HG02970 (cell line): ENCODE measurements at regions not wholly inside any gene's neighbourhood (a gene's known extent, or its start where the extent isn't known, plus 50 kb on each side); places are given as distances from the start of the nearest gene placed in this dataset.

Source experiments
- ATAC-seq: cut with Tn5 transposase; IDR thresholded peaks from one replicate; pipeline ENCODE4 v1.9.1; 2021; ENCODE audit warnings: mild to moderate bottlenecking, moderate library complexity, moderate number of reproducible peaks; ENCODE audit not compliant: unreplicated experiment, low FRiP score

DNA sequence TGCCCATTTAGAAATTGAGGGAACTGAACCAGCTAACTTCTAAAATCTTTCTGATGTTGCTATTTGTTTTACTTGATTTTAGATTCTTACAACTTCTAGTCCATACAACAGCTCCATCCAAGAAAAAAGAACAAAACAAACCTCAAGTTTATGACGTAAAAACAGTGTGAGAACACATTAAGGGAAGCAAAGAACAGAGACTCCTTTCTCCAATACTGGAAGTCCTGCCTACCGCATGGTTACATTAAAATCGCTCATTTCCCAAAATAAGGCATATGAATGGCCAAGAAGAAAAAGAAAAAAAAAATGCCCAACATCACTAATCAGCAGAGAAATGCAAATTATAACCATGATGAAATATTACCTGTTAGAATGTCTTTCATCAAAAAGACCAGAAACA is 110.0 kb downstream of the TRIB2 start:
- no peak for ATAC-seq

DNA sequence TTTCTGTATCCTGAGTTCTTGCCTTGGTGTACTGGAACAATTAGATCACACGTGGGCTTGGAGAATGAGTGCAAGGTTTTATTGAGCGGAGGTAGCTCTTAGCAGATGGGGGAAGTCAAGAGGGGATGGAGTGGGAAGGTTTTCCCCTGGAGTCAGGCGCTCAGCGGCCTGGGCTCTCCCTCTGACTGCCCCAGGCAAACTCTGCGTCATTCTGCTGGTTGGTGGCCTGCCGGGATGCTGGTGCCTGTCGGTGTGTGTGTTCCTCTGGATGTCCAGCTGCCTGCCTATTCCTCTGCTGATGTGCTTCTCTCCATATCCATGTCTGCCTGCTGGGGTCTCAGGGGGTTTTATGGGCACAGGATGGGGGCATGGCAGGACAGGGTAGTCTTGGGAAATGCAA is 111.0 kb downstream of the TRIB2 start:
- no peak for ATAC-seq

DNA sequence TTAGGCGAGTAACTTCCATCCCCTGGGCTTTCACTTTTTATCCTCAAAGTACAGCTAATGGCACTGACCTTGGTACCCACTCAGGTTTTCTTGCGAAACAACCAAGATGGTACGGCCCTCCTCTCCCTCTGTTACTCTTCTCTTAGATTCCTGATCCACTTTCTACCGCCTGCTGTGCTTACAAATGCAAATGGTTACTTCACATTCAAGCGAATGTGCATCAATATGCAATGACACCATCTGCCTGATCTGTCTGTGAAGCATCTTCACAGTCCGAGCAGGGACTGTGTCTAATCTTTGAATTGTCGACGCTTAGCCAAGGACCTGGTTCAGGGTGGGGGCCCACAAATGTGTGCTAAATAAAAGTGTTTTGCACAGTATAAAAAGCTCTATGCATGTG is 112.2 kb downstream of the TRIB2 start:
- no peak for ATAC-seq

DNA sequence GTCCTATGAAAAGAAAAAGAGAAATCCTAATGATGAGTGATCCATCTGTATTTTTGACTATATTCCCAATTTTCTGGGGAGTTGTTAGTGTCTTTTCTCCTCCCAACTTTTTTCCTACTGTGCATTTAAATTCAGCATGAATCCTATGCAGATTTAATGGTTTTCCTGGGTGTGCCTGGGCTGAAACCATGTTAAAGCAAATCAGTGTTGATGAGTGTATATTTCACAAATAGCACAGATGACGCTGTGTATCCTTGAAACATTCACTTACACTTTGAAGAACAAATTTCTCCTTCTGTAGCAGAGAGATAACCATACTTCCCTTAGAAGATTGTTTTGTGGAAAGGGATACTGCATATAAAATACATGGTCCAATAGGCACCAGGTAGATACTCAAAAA is 114.3 kb downstream of the TRIB2 start:
- ATAC-seq: no peak

DNA sequence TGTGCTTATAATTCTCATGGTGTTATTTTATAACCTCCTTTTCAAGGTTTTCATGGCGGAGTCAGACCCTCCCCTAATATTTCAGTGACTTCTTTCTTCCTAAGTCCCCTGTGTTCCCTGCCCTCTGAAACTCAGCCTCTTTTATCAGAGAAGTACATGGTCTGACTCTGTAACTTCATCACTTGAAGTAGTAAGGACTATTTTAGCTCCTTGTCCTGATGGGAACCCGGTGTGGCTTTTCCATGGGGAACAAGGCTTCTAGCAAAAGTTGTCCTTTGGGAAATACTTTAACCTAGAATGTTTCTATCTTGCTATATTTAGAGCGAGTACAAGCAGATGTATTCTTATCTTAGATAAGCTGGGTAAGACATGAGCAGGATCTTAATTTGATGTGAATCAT is 117.5 kb downstream of the TRIB2 start:
- ATAC-seq: no peak

DNA sequence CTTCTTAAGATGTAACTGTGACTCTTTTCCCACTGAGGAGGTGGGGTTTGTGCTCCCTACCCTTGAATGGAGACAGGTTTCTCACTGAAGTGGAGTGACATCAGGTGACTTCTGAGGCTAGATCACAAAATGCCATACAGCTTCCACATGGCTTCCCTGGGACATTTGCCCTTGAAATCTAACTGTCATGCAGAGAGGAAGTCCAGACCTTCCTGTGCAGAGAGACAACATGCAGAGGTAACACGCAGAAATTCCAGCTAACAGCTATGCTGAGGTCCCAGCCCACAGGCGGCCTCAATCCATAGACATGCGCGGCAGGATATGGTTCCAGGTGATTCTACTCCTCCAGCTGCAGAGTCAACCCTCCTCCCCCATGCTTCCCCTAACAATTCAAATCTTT is 119.0 kb downstream of the TRIB2 start:
- ATAC-seq: no peak

DNA sequence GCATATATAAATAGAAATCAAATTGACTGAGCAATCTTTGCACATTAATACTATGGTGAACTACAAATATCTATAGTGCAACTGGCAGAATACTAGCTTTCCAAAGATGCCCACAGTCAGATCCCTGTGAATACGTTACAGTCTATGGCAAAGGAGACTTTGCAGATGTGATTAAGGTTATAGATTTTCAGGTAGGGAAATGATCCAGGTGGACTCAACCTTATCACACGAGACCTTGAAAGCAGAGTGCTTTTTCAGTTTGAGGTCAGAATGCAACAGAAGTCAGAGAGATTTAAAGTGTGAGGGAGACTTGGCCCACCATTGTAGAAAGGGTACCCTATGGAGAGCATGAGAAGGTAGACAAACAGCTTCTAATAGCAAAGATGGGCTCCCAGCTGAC is 122.6 kb downstream of the TRIB2 start:
- no peak for ATAC-seq

DNA sequence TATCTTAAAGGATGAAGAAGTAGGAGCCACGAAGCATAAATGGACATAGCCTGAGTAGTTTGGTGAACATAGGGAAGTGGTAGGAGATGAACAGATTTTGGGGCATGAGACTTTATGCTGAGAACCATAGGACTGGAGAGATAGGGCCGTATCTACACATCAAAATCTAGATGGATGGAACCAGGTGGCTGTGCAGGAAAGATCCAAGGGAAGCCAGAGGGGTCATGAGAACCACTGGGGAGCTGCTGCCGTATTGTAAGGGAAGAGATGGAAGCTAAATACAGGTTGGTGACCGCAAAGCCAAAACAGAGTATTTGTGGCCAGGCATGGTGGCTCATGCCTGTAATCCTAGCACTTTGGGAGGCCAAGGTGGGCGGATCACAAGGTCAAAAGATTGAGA is 124.3 kb downstream of the TRIB2 start:
- no peak for ATAC-seq

DNA sequence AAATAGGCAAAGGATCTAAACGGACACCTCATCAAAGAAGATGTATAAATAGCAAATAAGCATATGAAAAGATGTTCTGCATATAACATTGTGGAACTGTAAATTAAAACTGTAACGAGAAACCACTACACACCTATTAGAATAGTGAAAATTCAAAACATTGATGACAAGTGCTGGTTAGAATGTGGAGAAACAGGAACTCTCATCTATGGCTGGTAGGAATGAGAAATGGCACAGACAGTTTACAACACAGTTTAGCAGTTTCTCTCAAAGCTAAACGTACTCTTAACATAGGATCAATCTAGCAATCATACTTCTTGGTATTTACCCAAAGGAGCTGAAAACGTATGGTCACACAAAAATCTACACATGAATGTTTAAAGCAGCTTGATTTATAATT is 126.2 kb downstream of the TRIB2 start:
- ATAC-seq: no peak

DNA sequence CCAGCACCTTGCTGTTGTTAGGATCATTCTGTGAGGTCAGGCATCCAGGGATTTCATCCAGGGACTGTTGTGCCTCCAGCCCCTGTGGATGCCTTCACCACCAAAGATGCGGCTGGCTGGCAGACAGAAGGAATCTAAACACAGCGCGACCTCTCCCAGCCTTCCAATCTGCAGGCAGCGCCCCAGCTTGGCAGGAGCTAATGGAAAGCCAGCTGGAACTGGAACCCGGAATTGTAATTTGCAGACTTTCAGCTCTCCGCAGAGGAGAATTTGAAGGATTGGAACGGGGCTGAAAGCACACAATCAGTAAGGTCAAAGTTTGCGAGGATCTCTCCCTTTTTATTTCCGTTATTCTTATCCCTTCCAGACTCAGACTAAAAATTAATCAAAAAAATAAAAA is 127.8 kb downstream of the TRIB2 start:
- ATAC-seq: no peak

DNA sequence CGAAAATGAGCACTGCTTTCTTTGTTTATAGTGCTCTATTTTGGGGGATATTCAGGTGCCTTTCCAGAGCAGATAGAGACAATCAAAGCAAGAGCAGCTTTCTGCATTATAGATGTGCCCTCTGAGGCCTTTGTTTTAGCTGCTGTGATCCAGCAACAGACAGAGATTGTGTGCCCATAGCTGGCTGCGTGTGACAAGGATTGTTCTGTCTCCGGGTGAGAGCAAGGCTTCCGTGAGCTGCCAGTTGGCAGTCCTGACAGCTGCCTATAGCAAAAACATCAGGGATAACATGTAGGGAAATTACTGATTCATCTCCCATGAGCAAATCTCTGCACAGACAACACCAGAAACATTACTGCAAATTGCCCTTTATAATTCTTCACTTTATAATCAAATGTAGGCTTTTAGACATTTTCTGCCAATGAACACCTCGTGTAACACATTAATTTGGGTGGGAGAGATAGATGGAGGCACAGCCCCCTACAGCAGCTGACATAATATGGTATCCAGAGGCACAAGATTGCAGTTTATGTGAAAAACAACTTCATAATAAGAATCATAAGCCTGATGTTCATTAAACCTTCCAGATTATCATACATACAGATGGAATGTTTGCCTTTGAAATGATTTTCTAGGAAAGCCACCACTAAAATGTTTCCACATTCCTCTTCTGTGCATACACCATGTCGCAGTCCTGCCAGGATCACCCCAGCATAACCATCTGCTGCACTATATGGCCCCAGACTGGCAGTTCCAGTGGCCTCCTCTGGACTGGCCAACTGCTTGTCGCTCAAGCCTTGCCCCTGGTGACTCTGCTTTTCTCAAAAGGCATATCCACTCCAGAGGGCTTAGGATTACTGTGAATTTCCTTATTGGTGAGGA is 131.2 kb downstream of the TRIB2 start:
- ATAC-seq: no peak

DNA sequence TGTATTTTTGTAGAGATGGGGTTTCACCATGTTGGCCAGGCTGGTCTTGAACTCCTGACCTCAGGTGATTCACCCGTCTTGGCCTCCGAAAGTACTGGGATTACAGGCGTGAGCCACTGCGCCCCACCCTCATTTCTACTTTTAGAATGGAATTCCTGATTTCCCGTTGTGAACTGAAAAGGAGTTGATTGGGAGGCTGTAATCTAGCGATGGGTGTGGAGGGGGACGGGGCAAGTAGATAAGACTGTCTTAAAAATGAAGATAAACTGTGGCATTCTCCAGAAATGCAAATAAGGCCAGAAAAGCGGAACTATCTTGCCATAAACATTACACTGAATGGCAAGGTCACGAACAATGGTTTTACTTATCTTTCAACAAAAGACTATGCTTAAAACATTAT is 135.4 kb downstream of the TRIB2 start:
- no peak for ATAC-seq

DNA sequence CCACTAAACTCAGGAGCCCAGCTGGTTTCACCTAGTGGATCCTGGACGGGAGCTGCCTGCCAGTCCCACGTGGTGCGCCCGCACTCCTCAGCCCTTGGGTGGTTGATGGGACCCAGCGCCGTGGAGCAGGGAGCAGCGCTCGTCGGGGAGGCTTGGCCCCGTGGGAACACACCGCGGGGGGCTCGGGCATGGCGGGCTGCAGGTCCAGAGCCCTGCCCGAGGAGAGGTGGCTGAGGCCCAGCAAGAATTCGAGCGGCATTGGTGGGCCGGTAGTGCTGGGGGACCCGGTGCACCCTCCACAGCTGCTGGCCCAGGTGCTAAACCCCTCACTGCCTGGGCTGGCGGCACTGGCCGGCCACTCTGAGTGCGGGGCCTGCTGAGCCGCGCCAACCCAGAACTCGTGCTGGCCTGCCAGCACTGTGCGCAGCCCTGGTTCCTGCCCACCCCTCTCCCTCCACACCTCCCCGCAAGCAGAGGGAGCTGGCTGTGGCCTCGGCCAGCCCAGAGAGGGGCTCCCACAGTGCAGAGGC is 137.3 kb downstream of the TRIB2 start:
- no peak for ATAC-seq

DNA sequence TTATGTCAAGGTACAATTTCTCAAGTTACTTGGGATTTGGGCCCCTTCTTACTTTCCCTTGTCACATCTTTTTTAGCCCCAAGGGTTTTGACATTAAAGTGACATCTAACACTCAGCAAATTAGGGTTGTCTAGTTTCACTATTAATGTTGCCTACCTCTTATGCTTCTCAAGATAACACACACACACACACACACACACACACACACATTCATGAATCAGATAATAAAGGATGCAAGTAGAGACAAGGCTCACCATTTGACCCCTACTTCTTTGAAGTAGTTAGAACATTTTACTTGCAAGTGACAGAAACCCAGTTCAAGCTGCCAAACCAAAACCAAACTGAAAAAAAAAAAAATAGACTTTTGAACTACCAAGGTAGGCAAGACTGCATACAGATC is 138.8 kb downstream of the TRIB2 start:
- ATAC-seq: no peak

DNA sequence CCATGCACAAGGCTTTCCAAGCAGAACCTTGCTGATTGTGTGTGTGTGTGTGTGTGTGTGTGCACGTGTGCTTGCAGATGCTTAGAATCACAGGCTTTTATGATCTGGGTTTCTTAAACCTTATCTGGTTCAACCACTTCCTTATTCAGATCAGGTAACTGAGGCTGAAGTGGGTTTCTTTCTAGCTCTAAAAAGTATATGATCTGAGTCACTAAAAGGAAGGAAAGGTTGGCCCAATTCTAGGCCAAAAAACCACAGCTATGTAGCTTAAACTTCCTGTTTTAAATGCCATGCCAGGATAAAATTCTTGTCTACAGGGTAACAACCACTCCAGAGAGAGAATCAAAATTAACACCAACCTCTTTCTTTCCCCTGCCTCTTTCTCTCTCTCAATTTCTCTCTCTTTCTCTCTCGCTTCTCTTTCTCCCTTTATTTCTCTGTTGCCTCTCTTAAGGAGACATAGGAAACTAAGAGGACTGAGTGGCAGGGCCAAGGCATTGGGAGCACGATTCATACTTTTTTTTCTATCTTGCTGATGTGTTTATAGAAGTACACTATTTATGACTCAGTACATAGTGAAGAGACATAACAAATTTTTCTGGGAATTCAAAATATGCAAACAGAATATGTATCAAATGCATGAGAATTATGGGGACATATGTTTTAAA is 140.3 kb downstream of the TRIB2 start:
- no peak for ATAC-seq

DNA sequence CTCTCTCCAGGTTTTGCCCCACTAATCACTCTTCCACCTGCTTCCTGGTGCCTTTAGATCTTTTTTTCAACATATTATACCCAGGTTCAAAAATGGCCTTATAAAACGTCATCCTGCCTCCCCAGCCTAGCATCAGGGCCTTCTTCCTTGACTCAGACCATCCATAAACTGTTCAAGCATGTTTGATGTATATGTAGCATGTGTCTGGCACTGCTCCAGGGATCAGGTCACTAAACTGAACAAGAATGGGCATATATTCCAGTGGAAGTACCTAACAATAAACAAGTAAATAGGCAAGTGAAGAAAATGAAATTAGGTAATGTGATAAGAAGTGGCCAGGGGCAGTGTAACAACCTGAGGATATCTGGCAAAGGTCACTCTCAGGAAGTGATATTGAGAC is 141.2 kb downstream of the TRIB2 start:
- ATAC-seq: no peak

DNA sequence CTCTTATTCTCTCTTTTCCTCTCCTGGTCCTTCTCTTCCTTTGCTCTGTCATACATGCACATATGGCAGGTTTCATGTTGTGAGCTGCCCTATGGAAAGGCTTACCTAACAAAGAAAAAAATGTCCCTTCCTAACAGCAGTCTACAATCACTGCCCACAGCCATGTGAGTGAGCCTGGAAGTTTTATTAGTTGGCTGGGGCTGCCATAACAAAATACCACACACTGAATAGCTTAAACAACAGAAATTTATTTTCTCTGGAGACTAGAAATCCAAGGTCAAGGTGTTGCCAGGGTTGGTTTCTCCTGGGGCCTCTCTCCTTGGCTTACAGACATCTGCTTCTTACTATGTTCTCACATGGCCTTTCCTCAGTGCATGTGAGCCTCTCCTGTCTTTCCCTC is 142.1 kb downstream of the TRIB2 start:
- no peak for ATAC-seq

DNA sequence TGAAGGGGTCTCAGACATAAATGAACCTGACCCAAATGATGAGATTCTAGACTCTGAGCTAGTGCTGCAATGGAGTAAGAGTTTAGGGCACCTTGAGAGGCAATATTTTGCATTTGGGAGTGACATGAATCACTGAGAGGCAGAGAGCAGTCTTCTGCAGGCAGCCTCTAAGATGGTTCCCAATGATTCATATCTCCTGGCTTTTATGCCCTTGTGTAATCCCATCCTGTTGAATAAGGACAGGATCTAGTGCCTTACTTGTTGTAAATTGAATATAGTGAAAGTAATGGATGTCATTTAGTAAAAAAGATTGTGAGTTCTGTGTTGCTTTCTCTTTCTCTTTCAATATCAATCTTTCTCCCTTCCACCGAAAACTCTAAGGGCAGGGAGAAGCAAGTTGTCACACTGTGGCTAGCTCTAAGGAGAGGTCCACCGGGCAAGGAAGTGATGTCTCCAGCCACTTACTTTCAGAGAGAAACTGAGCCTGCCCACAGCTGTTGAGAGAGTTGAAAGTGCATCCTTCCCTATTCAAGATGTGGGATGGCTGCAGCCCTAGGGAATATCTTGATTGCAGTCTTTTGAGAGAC is 144.7 kb downstream of the TRIB2 start:
- ATAC-seq: no peak

DNA sequence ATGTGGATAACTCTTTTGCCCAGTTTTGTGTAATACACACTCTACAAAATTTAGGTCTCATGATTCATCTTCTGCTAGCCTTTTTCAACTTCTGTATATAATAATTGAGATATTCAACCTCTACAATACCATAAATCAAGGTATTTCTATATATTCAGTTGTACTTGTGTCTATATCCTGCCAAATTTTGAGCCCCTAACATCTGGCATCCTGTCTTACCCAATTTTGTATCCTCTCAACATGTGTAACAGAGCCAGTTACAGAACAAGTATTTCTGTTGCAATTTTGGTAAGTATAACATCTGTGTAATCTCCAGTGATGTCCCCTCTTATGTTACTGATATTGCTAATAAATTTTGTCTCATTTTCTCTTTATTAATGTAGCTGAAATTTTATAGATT is 145.8 kb downstream of the TRIB2 start:
- ATAC-seq: no peak

DNA sequence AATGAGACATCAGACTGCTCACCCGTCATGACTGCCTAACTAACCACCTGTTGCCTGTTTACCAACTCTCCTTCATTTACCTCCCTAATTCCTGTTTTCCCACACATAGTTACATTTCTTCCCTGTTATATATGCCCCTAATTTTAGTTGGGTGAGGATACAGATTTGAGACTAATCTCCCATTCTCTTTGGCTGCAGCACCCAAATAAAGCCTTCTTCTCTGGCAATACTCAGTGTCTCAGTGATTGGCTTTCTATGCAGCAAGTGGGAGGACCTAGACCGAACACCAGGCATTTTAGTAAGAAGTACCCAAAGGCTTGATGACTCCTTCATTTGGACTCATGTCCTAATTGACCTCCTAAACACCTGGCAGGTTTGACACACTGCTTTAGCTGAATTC is 147.2 kb downstream of the TRIB2 start:
- no peak for ATAC-seq

DNA sequence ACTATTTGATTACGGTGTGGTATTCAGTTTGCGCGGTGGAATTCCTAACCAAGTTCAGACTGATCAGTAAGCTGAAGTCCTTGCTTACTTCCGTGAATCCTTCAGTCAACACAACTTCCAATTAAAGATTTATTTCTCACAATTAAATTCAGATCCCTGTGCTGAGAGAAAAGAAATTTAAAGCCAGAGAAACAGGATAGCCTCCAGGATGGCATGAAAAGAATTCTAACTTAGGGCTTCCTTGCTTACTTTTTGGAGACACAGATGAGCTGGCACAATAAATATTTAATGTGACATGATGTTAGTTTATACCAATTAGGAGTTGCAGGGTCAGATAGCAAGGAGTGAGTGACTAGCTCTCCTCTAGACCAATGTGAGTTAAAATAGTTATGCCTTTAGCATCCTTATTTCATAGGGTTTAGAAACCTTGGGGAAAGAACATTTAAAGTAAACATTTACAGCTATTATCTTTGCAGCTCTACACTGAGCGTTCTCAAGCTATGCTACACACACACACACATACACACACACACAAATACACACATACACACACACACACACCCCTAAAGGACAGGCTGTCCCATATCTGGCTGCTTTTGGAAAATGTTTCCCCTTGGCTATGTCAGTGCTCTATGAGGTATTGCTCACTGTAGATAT is 151.0 kb downstream of the TRIB2 start:
- no peak for ATAC-seq
